Psoas muscle (tissue), 7 donors: ENCODE measurements at regions not wholly inside any gene's neighbourhood (a gene's known extent, or its start where the extent isn't known, plus 50 kb on each side); places are given as distances from the start of the nearest gene placed in this dataset.

Experiments
- ATAC-seq, 4 donors: fragments of 200-7000 bp; cut with Tn5 transposase; one replicate each; pipeline ENCODE4 v1.9.1; 2020; ENCODE audit warnings: moderate library complexity in 3 of 4, mild to moderate bottlenecking in 2 of 4
- DNase-seq, 2 donors: peaks; one replicate each; pipeline ENCODE4 v3.0.0-alpha.2; 2020
- H3K27ac ChIP-seq: fragments of 200-600 bp; one replicate; pipeline ENCODE4 v1.8.0; 2022
- H3K27me3 ChIP-seq, 3 donors: fragments of 200-600 bp in 1 of 3; one replicate each; pipeline versions ENCODE4 v1.6.1 to v1.8.0; 2013 to 2022; ENCODE audit warnings: low read length in 2 of 3, mild to moderate bottlenecking in 2 of 3, moderate library complexity in 1 of 3; ENCODE audit not compliant: insufficient read depth in 3 of 3
- H3K36me3 ChIP-seq, 2 donors: fragments of 200-600 bp in 1 of 2; one replicate each; pipeline versions ENCODE4 v1.6.1 to v1.8.0; 2013 to 2022; ENCODE audit warnings: low read depth in 1 of 2, mild to moderate bottlenecking in 1 of 2, moderate library complexity in 1 of 2; ENCODE audit not compliant: insufficient read depth in 1 of 2
- H3K4me1 ChIP-seq: fragments of 200-600 bp; one replicate; pipeline ENCODE4 v1.8.0; 2022
- H3K4me3 ChIP-seq: fragments of 200-600 bp; one replicate; pipeline ENCODE4 v1.8.0; 2022; ENCODE audit warnings: mild to moderate bottlenecking
- H3K9me3 ChIP-seq: fragments of 200-600 bp; one replicate; pipeline ENCODE4 v1.8.0; 2022
- WGBS, 3 donors: extraction: QIAGEN DNeasy Blood & Tissue Kit; methylation state at CpG; one replicate each; pipeline versions ENCODE4 v1.1.6 to v1.1.7; 2013; 5-methylcytosine and 5-hydroxymethylcytosine counted together
- intact Hi-C, 2 donors: fragments of 100-400 bp; cut with DNase I; formaldehyde crosslinking; loops; one replicate each; pipeline versions ENCODE4 v1.11.0 to v1.14.2; 2022
- TF ChIP-seq, protein P1 (sequence below): fragments of 200-600 bp; IDR thresholded peaks from one replicate; pipeline ENCODE4 v1.8.0; 2022; ENCODE audit warnings: antibody characterized with exemption
- donor health status: healthy with polysubstance abuse.
- donor health status: DM: no; HTN: no; CAD: no; lungs with moderate emphysema.
- donor health status: Bipolar disorder and iron deficiency.
- donor health status: healthy.
- donor health status: DM: yes; HTN: yes; CAD: no.
- donor health status: DM: no; HTN: no; CAD: no.
- donor health status: DM: yes; HTN: yes; CAD: no.

- ATAC-seq = no peak
- intact Hi-C loops = no loop called here
- H3K4me1 ChIP-seq = peaks cover 4% of the 10 kb centered on the region
- no peaks in the 10 kb centered on the region for H3K36me3 ChIP-seq
- no peaks in the 10 kb centered on the region for H3K27me3 ChIP-seq
- H3K27ac ChIP-seq = no peak overlapping the region
- H3K4me3 ChIP-seq = no peak overlapping the region
- whole genome bisulfite sequencing, 3 donors = 32 to 60% (median 34%) methylated on average over 2 of the region's 2 CpGs
- H3K9me3 ChIP-seq = no peaks in the 10 kb centered on the region
- TF ChIP-seq, protein P1, sequence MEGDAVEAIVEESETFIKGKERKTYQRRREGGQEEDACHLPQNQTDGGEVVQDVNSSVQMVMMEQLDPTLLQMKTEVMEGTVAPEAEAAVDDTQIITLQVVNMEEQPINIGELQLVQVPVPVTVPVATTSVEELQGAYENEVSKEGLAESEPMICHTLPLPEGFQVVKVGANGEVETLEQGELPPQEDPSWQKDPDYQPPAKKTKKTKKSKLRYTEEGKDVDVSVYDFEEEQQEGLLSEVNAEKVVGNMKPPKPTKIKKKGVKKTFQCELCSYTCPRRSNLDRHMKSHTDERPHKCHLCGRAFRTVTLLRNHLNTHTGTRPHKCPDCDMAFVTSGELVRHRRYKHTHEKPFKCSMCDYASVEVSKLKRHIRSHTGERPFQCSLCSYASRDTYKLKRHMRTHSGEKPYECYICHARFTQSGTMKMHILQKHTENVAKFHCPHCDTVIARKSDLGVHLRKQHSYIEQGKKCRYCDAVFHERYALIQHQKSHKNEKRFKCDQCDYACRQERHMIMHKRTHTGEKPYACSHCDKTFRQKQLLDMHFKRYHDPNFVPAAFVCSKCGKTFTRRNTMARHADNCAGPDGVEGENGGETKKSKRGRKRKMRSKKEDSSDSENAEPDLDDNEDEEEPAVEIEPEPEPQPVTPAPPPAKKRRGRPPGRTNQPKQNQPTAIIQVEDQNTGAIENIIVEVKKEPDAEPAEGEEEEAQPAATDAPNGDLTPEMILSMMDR = no peak
- no peak for DNase-seq
Measured at GRCh38 chr2:210913461-210913860, 357.1 kb downstream of the CPS1 start.

- Histone ChIP-seq H3K4me3 (no peak overlapping the region), H3K9me3 (no peaks in the 10 kb centered on the region), H3K27me3 (no peaks in the 10 kb centered on the region), H3K4me1 (peaks cover 4% of the 10 kb centered on the region), H3K36me3 (no peaks in the 10 kb centered on the region), H3K27ac (no peak overlapping the region)
- DNase-seq = no peak
- TF ChIP-seq, protein P1 = no peak
- intact Hi-C loops = no loop called here
- ATAC-seq = no peak
- 48 to 69% (median 56%) methylated on average over 1 of the region's 1 CpG for WGBS, 3 donors
Measured at GRCh38 chr2:210915912-210916311, 359.5 kb downstream of the CPS1 start.

GRCh38 chr2:210917465-210917864, 361.1 kb downstream of the CPS1 start:
- Histone ChIP-seq H3K4me1 (peaks cover 4% of the 10 kb centered on the region), H3K36me3 (no peaks in the 10 kb centered on the region), H3K27ac (no peak overlapping the region), H3K4me3 (no peak overlapping the region), H3K27me3 (no peaks in the 10 kb centered on the region), H3K9me3 (no peaks in the 10 kb centered on the region)
- DNase-seq = no peak
- ATAC-seq = no peak
- TF ChIP-seq, protein P1 = no peak
- 35 to 39% (median 37%) methylated on average over 4 of the region's 4 CpGs for WGBS, 3 donors
- intact Hi-C loops = no loop called here

GRCh38 chr2:210919128-210919527, 362.7 kb downstream of the CPS1 start:
- H3K36me3 ChIP-seq = no peaks in the 10 kb centered on the region
- peaks cover 4% of the 10 kb centered on the region for H3K4me1 ChIP-seq
- H3K27ac ChIP-seq = no peak overlapping the region
- no peak overlapping the region for H3K4me3 ChIP-seq
- no peak for DNase-seq
- TF ChIP-seq, protein P1 = no peak
- intact Hi-C loops = no loop called here
- ATAC-seq = no peak
- H3K9me3 ChIP-seq = no peaks in the 10 kb centered on the region
- H3K27me3 ChIP-seq = no peaks in the 10 kb centered on the region

GRCh38 chr2:210922419-210922818, 366.0 kb downstream of the CPS1 start:
- DNase-seq = no peak
- H3K36me3 ChIP-seq = no peaks in the 10 kb centered on the region
- H3K27ac ChIP-seq = no peak overlapping the region
- TF ChIP-seq, protein P1 = no peak
- WGBS, 3 donors = 87 to 100% (median 96%) methylated on average over 1 of the region's 1 CpG
- no peak overlapping the region for H3K4me3 ChIP-seq
- peaks cover 2% of the 10 kb centered on the region for H3K4me1 ChIP-seq
- no peak for ATAC-seq
- intact Hi-C loops = no loop called here
- no peaks in the 10 kb centered on the region for H3K9me3 ChIP-seq
- no peaks in the 10 kb centered on the region for H3K27me3 ChIP-seq
